ENCODE measurements at regions not wholly inside any gene's neighbourhood (a gene's known extent, or its start where the extent isn't known, plus 50 kb on each side); places are given as distances from the start of the nearest gene placed in this dataset.
"Not testable (repeated sequence)": the region's sequence is repeated elsewhere in the genome, so short reads cannot be mapped to it uniquely, and the experiment has no call there.

DNA sequence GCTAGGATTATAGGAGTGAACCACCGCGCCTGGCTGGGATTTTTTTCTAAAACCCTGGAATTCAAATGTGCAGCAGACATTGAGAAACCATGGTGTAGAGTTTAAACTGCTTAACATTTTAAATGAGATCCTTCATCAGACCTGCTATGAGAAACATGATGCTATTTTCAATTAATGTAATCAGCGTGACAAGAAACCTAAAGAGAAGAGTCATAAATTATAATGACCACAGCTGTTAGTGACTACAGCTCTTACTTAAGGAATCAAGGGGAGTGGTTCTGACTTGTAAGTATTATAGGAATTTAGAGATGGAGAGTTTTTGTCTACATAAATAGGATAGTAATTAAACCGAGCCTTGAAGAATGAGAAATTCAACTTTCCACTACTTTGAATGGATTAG lies 170.6 kb downstream of the BARX2 start:
- DNase-seq (ENCODE audit: extremely low spot score, unreplicated experiment), result no peak
- no peaks in the 10 kb centered on the region for H3K36me3 Mint-ChIP-seq
- TF ChIP-seq, protein P1, sequence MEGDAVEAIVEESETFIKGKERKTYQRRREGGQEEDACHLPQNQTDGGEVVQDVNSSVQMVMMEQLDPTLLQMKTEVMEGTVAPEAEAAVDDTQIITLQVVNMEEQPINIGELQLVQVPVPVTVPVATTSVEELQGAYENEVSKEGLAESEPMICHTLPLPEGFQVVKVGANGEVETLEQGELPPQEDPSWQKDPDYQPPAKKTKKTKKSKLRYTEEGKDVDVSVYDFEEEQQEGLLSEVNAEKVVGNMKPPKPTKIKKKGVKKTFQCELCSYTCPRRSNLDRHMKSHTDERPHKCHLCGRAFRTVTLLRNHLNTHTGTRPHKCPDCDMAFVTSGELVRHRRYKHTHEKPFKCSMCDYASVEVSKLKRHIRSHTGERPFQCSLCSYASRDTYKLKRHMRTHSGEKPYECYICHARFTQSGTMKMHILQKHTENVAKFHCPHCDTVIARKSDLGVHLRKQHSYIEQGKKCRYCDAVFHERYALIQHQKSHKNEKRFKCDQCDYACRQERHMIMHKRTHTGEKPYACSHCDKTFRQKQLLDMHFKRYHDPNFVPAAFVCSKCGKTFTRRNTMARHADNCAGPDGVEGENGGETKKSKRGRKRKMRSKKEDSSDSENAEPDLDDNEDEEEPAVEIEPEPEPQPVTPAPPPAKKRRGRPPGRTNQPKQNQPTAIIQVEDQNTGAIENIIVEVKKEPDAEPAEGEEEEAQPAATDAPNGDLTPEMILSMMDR (conservative IDR thresholded peaks at IDR 0.05), result no peak
- H3K9me3 Mint-ChIP-seq, result peaks cover 5% of the 10 kb centered on the region
- H3K27me3 Mint-ChIP-seq, result peaks cover 3% of the 10 kb centered on the region
- H3K4me3 Mint-ChIP-seq, result no peak overlapping the region
- H3K27ac Mint-ChIP-seq, result no peak overlapping the region
- no peaks in the 10 kb centered on the region for H3K4me1 Mint-ChIP-seq (ENCODE audit: unreplicated experiment)

DNA sequence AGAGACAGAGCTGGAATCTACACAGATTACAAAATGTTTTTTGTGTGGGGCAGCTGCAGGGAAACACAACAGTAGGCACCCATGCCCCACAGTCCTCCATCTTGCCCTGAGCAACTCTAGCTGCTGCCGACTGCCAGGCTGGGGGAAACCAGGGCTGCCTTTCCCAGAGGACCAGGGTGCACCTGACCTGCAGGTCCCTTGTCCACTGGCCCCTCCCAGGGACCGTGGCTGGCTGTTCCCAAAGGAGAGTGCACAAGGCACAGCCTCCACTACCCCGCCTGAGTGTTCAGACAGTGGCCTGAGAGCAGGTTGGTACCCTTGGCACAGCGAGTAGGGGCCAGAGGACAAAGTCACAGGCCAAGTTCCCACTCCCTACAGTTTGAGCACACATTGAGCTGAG lies 181.8 kb downstream of the BARX2 start:
- no peak overlapping the region for H3K27ac Mint-ChIP-seq
- no peaks in the 10 kb centered on the region for H3K4me1 Mint-ChIP-seq (ENCODE audit: unreplicated experiment)
- peaks cover 3% of the 10 kb centered on the region for H3K27me3 Mint-ChIP-seq
- H3K4me3 Mint-ChIP-seq, result no peak overlapping the region
- peaks cover 9% of the 10 kb centered on the region for H3K9me3 Mint-ChIP-seq
- no peaks in the 10 kb centered on the region for H3K36me3 Mint-ChIP-seq
- TF ChIP-seq, protein P1 (conservative IDR thresholded peaks at IDR 0.05), result no peak
- no peak for DNase-seq (ENCODE audit: extremely low spot score, unreplicated experiment)

- Mint-ChIP-seq H3K27me3 (no peaks in the 10 kb centered on the region), H3K4me3 (no peak overlapping the region), H3K4me1 (ENCODE audit: unreplicated experiment) (no peaks in the 10 kb centered on the region), H3K36me3 (no peaks in the 10 kb centered on the region), H3K27ac (no peak overlapping the region), H3K9me3 (peaks cover 16% of the 10 kb centered on the region)
- TF ChIP-seq, protein P1 (conservative IDR thresholded peaks at IDR 0.05), result no peak
- no peak for DNase-seq (ENCODE audit: extremely low spot score, unreplicated experiment)
These were observed 193.4 kb downstream of the BARX2 start for GRCh38 chr11:129569007-129569406.

GRCh38 chr11:129572667-129573066 lies 197.0 kb downstream of the BARX2 start:
- H3K27me3 Mint-ChIP-seq; H3K36me3 Mint-ChIP-seq; DNase-seq (ENCODE audit: extremely low spot score, unreplicated experiment); H3K27ac Mint-ChIP-seq; H3K4me1 Mint-ChIP-seq (ENCODE audit: unreplicated experiment); H3K4me3 Mint-ChIP-seq: not testable (repeated sequence)
- H3K9me3 Mint-ChIP-seq, result peaks cover 21% of the 10 kb centered on the region

- Mint-ChIP-seq H3K4me3 (no peak overlapping the region), H3K27ac (no peak overlapping the region), H3K4me1 (ENCODE audit: unreplicated experiment) (no peaks in the 10 kb centered on the region), H3K9me3 (peaks cover 21% of the 10 kb centered on the region), H3K27me3 (no peaks in the 10 kb centered on the region), H3K36me3 (no peaks in the 10 kb centered on the region)
- TF ChIP-seq, protein P1 (conservative IDR thresholded peaks at IDR 0.05), result no peak
- DNase-seq (ENCODE audit: extremely low spot score, unreplicated experiment), result no peak
These were observed 197.5 kb downstream of the BARX2 start for GRCh38 chr11:129573161-129573560.

DNA sequence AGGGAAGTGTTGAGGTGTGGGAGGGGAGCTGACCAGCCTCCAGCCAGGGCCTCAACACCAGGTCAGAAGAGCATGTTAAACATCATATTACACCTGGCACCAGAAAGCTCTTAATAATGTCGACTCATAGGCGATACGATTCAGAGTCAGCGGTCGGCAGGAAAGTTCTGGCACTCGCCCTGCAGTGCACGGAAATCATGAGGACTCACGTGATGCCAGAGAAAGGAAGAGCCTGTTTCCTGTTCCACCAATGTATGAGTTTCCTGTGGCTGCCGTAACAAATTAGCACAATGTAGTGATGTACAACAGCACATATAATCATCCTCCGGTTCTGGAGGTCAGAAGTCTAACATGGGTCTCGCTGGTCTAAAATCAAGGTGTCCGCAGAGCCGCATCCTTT lies 198.8 kb downstream of the BARX2 start:
- Mint-ChIP-seq H3K4me3 (no peak overlapping the region), H3K4me1 (ENCODE audit: unreplicated experiment) (no peaks in the 10 kb centered on the region), H3K36me3 (no peaks in the 10 kb centered on the region), H3K27me3 (no peaks in the 10 kb centered on the region), H3K9me3 (peaks cover 15% of the 10 kb centered on the region), H3K27ac (no peak overlapping the region)
- no peak for DNase-seq (ENCODE audit: extremely low spot score, unreplicated experiment)
- TF ChIP-seq, protein P1 (conservative IDR thresholded peaks at IDR 0.05), result no peak
